ENCODE measurements at regions not wholly inside any gene's neighbourhood (a gene's known extent, or its start where the extent isn't known, plus 50 kb on each side); places are given as distances from the start of the nearest gene placed in this dataset.
"Not testable (repeated sequence)": the region's sequence is repeated elsewhere in the genome, so short reads cannot be mapped to it uniquely, and the experiment has no call there.

GRCh38 chr20:54736421-54736820 is 261.0 kb downstream of the DOK5 start:
- DNase-seq (ENCODE audit: low spot score): no peak

- no peak for DNase-seq (ENCODE audit: low spot score)
Observed at GRCh38 chr20:54733687-54734086, 258.3 kb downstream of the DOK5 start.

- no peak for DNase-seq (ENCODE audit: low spot score)
Observed at GRCh38 chr20:54727490-54727889, 252.1 kb downstream of the DOK5 start.

GRCh38 chr20:54726687-54727300 is 251.4 kb downstream of the DOK5 start:
- DNase-seq (ENCODE audit: low spot score): peak; percentile 31

- DNase-seq (ENCODE audit: low spot score): not testable (repeated sequence)
Observed at GRCh38 chr20:54725266-54725665, 249.9 kb downstream of the DOK5 start.

GRCh38 chr20:54723723-54724122 is 248.3 kb downstream of the DOK5 start:
- no peak for DNase-seq (ENCODE audit: low spot score)

- DNase-seq (ENCODE audit: low spot score): no peak
Observed at GRCh38 chr20:54717983-54718382, 242.6 kb downstream of the DOK5 start.

- DNase-seq (ENCODE audit: low spot score): no peak
Observed at GRCh38 chr20:54716790-54717189, 241.4 kb downstream of the DOK5 start.

GRCh38 chr20:54716174-54716747 is 240.9 kb downstream of the DOK5 start:
- no peak for DNase-seq (ENCODE audit: low spot score)

- no peak for DNase-seq (ENCODE audit: low spot score)
Observed at GRCh38 chr20:54714817-54715216, 239.4 kb downstream of the DOK5 start.

GRCh38 chr20:54713727-54714126 is 238.3 kb downstream of the DOK5 start:
- no peak for DNase-seq (ENCODE audit: low spot score)

GRCh38 chr20:54711071-54711470 is 235.7 kb downstream of the DOK5 start:
- DNase-seq (ENCODE audit: low spot score): no peak

GRCh38 chr20:54710341-54710740 is 234.9 kb downstream of the DOK5 start:
- DNase-seq (ENCODE audit: low spot score): no peak

- no peak for DNase-seq (ENCODE audit: low spot score)
Observed at GRCh38 chr20:54708229-54708628, 232.8 kb downstream of the DOK5 start.

- no peak for DNase-seq (ENCODE audit: low spot score)
Observed at GRCh38 chr20:54707801-54708200, 232.4 kb downstream of the DOK5 start.

GRCh38 chr20:54706581-54706980 is 231.2 kb downstream of the DOK5 start:
- no peak for DNase-seq (ENCODE audit: low spot score)

GRCh38 chr20:54704032-54704635 is 228.7 kb downstream of the DOK5 start:
- no peak for DNase-seq (ENCODE audit: low spot score)

Data from SW480 (cell line).